HG03342 (cell line): ENCODE measurements at regions not wholly inside any gene's neighbourhood (a gene's known extent, or its start where the extent isn't known, plus 50 kb on each side); places are given as distances from the start of the nearest gene placed in this dataset.

Experiments used
- ATAC-seq: cut with Tn5 transposase; IDR thresholded peaks from one replicate; pipeline ENCODE4 v1.9.1; 2021; ENCODE audit warnings: mild to moderate bottlenecking, moderate library complexity; ENCODE audit not compliant: unreplicated experiment

DNA sequence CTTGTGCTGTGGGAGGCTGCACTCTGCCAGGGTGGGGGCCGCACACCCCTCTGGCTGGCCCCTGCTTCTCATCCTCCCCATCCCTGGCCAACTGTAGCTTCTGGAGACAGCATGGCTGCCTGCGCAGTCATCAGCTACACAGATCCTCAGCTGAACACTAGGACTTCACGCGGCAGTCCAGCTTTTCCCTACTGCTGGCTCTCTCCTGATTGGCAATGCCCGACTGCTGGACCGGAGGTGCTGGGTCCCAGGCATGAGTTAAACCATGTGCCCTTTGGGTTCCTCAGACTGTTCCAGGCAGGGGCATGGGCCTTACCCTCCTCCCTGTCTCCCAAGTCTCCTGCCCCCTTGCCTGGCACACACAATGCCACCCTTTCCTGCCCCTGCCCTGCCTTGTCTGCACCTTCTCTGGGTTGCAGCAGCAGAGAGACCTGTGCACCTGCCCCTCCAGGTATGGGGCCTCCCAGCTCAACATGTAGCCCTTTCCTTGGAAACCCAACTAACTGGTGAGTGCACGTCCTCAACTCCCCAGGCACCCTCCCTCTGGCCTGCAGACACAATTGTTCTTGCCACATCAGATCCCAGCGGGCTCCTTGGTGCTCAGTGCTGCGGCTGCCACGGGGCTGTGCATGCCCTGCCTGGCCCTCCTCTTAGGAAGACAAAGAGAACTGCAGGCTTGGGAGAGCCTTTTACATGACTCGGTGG lies 1039.2 kb downstream of the TBC1D22A start:
- ATAC-seq, result no peak

DNA sequence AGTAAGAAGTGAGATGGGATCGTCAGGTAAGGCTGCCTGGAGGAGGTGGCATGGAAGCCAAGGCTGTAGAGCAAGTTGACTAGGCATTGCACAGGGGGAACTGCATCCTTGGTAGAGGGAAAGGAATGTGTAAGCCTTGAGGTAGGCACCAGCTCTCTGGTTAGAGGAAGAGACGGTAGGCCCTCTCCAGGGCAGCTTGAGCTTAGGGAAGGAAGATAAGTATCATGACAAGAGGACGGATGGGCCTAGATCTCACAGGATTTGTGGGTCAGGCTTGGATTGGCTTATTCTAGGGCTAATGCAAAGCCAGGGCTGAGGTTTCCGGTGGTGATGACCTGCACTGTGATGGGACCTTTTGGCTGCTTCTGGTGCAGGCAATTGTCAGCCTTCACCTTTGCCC lies 1035.8 kb downstream of the TBC1D22A start:
- no peak for ATAC-seq

DNA sequence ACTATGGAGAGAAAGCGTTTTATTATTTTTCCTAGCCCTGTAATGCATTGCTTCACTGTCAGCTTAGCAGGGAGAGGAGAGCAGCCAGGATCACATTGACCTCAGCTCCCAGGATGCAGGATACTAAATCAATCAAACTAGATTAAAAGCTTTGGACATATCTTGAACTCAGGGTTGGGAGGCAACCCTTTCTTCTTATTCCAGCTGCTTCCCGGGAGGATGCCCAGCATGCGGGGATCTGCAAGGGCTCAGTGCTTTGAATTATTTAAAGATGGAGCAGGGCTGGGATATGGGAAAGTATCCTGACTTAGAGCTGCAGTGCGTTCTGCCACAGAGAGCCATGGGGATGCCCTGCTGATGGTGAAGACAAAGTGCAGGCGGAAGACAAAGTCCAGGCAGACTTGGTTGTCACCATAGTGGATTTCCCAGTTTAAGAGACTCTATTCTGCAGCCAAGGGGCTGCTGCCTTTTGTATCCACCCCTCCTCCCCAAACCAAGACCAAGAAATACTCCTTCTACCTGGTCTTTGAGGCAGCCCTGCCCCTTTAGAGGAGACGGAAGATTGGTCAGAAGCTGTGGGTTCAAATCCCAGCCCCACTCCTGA lies 1035.0 kb downstream of the TBC1D22A start:
- ATAC-seq, result no peak

DNA sequence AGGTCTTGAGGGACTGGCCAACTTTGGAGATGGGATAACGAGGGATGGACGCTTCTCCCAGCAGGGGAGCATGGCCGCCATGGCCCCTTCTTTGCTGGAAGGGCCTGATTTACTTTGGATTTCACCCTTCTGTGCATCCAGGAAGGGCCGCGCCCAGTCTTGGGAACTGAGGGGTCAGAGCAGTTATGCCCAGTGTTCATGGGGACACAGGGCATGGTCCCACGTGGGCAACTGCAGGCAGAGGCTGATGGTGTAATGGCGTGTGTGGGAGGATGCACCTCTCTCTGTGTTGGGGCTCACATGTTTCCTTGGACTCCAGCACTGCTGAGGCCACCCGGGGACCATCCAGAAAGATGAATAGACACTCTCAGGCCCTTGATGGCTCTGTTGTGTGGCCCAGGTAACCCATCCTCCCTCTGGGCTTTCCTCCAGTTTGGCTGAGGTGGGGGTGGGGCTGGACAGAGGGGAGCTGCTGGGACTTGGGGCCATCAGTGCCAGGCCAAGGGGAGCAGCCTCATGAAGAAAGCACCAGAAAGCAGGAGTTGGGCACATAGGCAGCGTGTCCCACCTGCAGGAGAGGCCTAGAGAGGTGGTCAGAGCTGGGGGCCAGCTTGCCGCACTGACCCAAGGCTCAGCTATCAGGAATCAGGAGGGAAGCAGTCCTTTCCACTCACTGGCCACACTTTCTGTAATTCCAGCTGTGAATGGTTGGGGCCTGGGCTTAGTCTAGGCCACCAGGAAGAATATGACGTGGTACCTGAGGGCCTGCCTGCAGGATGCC lies 1033.9 kb downstream of the TBC1D22A start:
- no peak for ATAC-seq

DNA sequence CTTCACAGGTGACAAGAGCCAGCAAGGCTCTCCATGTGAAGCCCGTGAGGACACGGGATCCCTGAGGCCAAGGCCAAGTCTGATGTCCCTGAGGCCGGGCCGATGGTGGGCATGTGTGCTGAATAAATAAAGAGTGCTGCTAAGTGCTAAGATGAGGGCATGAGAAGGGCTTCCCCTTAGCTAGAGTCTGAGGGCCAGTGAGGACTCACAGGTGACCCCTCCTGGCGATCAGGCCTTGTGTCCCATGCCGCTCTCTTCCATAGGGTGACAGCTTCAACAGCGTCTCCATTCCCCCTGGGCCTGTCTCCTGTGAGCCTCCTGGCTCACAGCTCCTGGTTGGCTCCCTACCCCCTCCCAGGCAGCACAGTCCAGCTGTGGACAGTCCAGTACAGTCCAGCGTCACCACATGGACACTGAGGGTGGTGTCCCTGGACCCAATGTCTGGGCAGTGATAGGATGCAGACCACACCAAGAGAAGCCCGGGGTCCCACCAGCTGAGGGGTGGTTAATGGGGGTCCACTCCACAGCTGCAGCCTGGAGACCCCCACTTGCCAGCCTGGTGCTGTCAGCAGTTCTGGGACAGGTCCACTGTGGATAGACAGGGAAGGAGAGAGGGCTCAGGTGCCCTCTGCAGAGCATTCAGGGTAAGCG lies 1033.2 kb downstream of the TBC1D22A start:
- ATAC-seq, result no peak

DNA sequence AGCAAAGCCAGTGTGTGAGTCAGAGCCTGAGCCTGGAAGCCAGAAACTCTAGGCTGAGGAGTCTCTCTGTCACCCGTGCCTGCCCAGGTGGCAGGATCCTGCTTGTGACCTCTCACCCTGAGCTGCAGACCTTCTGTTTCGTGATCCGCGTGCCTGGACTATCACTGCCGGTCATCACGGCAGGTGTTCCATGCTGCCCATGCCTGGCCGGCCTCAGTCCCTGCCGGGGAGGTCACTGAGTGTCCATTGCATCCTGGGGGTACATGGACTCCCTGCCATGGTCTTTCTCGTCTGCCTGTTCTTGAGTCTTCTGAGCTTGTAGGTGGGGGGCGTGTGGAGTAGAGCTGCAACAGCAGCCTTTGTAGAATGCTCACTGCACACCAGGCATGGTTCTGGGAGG lies 1032.4 kb downstream of the TBC1D22A start:
- no peak for ATAC-seq

DNA sequence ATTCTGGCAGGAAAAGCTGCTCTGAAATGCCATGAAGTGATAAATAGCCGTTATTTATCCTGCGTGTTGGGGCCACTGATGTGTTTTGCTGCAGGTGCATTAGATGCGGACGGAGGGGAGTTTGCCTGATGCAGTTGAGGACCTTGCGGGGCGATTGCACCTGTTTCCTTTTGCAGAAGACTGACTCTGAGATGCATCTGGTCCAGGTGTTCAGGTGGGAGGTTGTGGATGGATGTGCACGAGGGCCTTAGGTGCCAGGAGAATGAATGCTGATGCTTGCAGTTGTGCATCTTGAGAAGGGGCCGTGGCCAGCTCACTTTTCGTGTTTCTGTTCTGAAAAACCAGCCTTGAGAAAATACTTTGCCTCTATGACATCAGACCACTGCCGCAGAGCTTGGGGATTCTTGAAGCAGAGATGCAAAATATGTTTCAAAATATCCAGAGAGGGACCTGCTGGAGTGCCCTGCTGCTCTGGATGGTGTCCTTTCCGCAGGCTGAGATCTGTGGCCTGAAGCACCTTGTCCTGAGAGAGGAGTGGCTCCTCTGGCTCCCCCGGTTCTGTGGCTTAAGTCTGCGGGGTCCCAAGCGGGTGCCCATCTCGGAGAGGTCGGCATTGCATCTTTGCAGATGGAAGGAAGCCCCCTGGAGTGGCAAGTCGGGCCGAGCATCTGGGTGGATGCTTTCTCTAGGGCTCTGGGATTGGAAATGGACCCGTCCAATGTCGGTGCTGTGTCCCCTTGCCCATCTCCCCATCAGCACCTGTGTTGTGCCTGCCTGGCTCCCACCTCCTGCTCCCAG lies 1031.1 kb downstream of the TBC1D22A start:
- ATAC-seq, result no peak

DNA sequence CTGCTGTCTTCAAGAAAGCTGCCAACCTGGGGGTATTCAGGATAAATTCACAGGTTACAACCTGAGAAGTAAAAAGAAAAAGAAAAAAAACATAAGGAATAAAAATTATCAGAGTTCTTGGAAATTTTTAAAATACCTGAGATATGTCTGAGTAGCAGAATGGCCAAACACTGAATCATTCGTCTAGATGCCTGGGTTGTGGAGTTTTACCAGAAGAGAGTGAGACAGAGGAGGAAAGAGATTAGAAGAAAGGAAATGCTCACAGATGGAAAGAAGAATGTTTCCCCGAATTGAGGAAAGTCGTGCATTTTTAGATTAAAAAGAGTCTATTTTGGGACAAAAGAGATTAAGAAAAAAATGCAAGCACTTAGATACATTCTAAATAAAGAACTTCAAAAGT lies 1026.7 kb downstream of the TBC1D22A start:
- ATAC-seq, result no peak

DNA sequence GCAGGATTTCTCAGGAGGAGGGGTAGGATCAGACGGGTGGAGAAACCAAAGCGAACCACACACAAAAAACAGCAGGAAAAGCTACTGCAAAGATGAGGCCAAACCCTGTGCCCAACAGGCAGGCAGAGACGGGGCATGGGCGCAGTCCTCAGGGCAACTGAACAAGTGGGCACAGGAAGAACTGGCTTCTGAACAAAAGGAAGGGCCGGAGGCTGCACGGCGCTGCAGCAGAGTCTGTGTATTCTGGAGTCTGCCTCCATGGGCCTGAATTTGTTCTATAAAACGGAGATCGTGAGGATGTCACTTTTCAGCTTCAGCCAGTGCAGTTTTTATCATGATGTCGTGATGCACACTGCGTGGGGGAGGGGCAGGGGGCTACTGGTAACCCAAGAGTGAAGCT lies 1026.0 kb downstream of the TBC1D22A start:
- ATAC-seq, result no peak

DNA sequence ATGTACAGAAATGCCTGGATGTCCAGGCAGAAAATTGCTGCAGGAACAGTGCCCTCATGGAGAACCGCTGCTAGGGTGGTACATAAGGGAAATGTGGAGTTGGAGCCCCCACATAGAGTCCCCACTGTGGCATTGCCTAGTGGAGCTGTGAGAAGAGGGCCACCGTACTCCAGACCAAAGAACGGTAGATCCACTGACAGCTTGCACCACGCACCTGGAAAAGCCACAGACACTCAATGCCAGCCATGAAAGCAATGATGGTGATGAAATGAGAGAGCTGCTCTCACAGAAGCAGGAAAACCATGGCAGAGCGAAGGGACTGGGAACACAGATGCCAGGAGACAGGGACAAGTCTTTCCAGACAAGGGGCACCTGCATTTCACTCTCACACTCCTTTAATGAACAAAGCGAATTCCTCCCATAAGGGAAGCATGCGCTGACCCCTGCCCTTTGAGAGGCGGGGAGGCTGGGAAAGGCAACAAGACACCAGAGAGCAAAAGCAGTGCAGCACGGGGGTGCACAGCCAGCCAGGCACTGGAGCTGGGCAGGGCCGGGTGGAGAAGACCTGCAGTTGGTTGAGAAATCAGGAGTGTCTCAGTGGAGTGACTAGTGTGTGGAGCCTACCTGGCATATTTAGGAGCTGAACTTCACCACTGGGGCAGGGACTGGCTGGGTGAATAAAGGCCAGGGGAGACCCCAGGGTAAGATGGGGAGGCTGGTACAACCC lies 1025.2 kb downstream of the TBC1D22A start:
- no peak for ATAC-seq

DNA sequence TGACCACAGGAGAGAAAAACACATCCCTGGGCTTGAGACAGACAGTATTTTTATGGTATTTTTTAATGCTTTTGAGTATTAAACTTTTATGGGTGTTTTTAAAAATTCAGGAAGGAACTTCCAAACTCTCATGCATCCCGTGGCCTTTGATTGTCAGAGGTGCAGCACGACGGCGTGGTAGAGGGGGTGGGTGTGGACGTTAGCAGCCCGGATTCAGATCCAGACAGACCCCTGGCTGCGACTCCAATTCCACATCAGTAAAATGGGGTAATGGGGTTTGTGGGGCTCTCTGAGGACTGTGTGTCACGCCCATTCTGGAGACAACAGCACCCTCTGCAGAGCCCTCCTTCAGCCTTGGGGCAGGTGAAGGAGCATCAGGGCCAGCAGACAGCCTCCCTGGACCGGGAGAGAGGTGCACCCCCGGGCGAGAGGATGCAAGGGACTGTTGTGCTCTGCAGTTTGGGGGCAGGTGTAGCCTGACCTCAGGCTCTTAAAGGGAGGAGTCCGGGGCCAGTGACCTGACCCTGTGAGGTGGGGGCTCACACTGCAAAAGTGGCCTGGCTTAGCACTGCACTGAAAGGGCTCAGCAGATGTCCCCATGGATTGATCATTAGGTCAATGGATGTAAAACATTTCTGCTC lies 1024.3 kb downstream of the TBC1D22A start:
- ATAC-seq, result no peak

DNA sequence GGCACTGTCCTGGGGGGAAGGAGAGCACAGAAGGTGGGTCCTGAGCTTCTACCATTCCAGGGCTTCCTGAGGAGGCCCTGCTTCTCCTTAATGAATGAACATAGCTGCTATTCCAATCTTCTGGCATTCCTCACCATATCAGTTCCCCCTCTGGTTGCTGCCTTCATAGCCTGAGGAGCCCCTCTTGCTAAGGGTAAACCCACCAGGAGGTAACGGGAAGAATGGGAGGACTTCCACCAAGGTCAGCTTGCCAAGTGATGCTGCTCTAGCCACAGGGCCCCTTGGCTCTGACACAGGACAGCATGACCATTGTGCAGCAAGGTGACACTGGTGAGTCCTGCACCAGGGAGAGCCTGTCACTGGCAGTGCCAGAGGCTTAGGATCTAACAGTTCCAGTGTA lies 1022.5 kb downstream of the TBC1D22A start:
- no peak for ATAC-seq

DNA sequence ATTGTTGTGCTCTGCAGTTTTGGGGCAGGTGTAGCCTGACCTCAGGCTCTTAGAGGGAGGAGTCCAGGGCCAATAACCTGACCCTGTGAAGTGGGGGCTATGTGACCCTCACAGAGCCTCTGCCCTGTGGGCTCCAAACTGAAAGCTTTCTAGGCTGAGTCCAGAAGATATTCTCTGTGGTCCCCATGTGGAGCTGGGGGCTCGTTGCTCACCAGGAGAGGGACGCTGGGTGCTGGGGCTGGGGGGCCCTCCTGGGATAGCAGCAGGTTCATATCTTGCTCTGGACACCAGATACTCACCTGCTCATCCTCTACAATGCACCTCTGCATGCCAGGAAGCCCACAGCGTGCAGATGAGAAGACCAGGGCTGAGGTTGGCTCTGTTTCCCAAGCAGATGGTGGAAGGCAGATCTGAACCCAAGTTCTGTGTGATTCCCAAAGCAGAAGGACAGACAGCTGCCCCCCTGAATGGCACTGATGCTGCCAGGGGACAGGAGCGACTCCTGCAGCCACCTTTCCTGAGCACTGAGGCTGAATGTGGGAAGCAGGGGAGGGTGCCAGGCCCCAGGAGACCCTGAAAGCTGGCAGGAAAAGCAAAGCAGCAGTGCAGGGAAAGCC lies 1022.0 kb downstream of the TBC1D22A start:
- no peak for ATAC-seq

DNA sequence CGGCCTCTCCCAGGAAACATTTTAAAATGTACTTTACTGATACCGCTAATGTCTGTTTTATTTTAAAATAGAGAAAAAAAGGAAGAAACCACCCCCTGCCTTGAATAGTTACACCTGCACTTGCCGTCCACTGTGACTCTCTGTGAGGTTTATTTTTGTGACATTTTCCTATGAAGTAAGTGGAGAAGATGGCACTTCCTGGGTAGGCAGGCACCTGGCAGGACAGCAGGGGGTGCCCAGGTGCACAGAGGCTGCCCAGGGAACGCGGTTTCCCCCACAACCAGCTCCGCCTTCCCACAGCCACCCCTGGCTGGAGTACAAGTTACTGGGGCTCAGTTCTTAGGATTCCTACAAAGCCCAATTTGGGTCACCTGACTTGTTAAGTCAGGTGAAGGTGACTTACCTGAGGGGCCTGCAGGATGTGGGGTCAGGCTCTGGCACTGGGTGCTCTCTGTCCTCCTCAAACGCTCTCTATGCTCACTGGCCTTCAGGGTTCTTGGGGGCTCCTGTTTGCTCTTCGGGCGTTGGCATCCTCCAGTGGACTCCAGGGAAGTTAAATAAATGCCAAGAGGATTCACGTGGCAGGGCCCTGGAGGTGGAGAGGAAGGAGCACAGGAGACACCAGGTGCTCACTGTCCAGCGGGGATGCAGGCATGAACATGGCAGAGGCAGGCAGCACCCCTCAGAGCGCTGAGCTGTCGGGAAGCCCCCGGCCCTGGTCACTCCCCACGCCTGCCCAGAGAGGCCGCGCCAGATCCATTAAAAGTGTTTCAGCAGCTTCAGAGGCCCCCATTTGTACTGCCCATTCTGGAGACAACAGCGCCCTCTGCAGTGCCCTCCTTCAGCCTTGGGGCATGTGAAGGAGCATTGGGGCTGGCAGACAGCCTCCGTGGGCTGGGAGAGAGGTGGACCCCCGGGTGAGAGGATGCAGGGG lies 1021.2 kb downstream of the TBC1D22A start:
- no peak for ATAC-seq

DNA sequence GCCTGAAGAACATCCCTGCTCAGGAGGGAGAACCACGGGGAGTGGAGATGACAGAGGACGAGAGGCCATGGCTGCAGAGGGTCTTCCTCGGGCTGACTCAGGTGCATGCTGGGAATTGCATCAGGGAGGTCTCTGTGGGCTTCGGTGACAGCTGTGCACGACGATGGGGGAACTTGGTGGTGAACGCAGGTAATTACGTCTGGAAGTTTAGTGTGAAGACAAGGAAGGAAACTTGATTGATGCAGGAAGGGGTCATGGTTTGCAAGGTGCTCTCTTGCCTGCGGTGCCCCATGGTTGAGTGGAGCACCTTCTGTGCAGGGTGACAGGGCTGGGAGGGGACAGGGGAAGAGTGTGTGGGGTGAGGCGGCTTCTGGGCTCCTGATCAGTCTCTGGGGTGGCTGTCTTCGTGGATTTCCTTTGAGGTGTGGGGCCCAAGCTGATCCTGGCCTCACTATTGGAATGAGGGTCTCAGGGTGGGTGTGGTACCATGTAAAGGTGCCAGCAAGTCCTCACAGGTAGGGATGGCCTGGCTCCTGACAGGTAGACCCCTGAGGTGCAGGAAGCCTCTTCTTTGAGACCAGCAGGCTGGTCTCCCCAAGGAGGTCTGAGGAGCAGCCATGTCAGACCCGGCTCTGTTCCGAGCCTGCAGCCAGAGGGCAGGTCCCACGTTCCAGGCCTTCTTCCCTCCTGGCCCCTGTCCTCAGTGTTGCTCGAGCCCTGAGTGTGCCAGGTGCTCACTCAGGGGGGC lies 1020.1 kb downstream of the TBC1D22A start:
- ATAC-seq, result no peak

DNA sequence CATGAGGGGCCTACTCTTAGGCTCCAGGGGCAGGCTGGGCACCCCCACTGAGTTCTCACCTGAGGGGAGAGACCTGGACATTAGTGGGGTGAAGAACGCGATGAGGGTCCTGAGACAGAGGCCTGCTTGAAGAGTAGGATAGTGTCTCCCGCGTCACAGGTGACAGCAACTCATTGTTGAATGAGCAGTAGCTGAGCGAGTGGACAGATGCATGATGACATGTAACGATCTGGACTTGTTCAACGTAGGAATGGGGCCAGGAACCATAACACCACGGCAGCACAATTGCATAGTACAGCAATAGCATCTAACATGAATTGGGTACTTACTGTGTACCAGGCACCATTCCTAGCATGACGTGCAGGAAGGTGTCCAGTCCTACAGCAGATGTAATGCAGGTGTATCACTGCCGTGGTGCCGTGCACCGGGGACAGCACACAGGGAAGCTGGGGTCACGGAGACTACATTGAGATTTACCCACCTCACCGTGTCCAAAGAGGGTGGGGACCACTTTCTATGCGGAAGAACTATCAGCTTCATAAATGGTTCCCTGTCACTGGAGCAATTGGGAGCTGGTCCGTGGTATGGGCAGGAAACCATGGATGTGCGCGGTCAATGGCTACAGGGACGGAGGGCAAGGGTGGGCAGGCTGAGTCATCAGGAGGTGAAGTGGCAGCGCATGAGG lies 1019.1 kb downstream of the TBC1D22A start:
- no peak for ATAC-seq

DNA sequence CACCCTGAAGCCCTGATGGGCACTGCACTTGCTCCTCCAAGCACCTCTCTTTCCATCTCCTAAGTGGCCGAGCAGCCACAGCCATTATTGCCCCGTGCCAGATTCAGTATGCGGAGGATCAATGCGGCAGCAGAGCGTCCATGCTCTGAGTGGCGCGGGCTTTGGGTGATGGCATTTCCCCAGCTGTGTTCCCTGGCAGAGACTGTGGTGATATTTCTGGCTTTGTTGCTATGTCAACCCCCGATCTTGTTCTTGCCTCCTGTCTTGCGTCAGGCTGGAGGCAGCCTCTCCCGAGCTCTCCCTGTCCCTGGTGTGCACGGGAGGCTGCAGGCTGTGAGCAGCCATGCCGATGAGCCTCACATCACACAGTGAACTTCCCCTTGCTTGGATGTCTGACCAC lies 1018.6 kb downstream of the TBC1D22A start:
- ATAC-seq, result no peak
